GM13976 (cell line): ENCODE measurements at regions not wholly inside any gene's neighbourhood (a gene's known extent, or its start where the extent isn't known, plus 50 kb on each side); places are given as distances from the start of the nearest gene placed in this dataset.
"Not testable (repeated sequence)": the region's sequence is repeated elsewhere in the genome, so short reads cannot be mapped to it uniquely, and the experiment has no call there.

Experiments
- DNase-seq: peaks from one replicate; pipeline ENCODE4 v3.0.0; 2012; ENCODE audit warnings: low spot score
- CTCF ChIP-seq: IDR thresholded peaks from 2 replicates; pipeline ENCODE4 v1.5.1; 2012; ENCODE audit warnings: borderline replicate concordance, mild to moderate bottlenecking; ENCODE audit not compliant: insufficient read depth; ENCODE audit errors: extremely low read depth, missing control alignments, control extremely low read depth
- in situ Hi-C: fragments of 300-500 bp; cut with MboI; formaldehyde crosslinking; loops from one replicate; pipeline ENCODE4 v1.12.0; 2022; ENCODE audit warnings: low sequenced_read_pairs, mixed read lengths, inconsistent platforms; ENCODE audit not compliant: unreplicated experiment

GRCh38 chr1:220475608-220476007 lies 52.3 kb upstream of the MARK1 start:
- DNase-seq, in situ Hi-C loops: not testable (repeated sequence)

GRCh38 chr1:220475141-220475540 lies 52.8 kb upstream of the MARK1 start:
- in situ Hi-C loops, DNase-seq: not testable (repeated sequence)

- no peak for TF ChIP-seq CTCF
- no peak for DNase-seq
- in situ Hi-C loops: no loop called here
Measured at GRCh38 chr1:220473440-220473839, 54.5 kb upstream of the MARK1 start.

GRCh38 chr1:220462752-220463151 lies 65.2 kb upstream of the MARK1 start:
- DNase-seq: no peak
- no peak for TF ChIP-seq CTCF
- in situ Hi-C loops: no loop called here

GRCh38 chr1:220458936-220459335 lies 69.0 kb upstream of the MARK1 start:
- in situ Hi-C loops: no loop called here
- TF ChIP-seq CTCF: no peak
- DNase-seq: no peak

- TF ChIP-seq CTCF: no peak
- no peak for DNase-seq
- in situ Hi-C loops: no loop called here
Measured at GRCh38 chr1:220457957-220458609, 69.9 kb upstream of the MARK1 start.

- no peak for TF ChIP-seq CTCF
- no peak for DNase-seq
- in situ Hi-C loops: no loop called here
Measured at GRCh38 chr1:220455559-220455958, 72.4 kb upstream of the MARK1 start.
